ENCODE measurements at regions not wholly inside any gene's neighbourhood (a gene's known extent, or its start where the extent isn't known, plus 50 kb on each side); places are given as distances from the start of the nearest gene placed in this dataset.

DNA sequence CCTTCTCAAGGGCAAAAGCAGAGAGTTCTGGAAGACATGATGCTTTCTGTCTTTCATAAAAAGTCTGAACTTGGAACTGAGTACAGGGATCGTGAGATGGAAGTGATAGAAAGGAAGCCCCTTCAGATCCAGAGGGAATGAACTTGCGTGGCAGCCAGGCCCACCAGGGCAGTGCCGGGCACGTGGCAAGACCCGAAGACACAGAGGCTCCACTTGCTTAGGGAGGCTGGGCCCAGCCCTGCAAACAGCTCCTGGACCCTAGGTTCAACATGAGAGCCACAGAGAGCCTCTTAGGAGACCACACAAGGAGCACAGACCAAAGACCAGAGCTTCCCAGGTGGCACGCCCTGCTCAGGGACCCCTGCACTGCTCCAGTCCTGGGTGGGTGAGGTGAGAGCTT is 155.4 kb upstream of the SMIM21 start:
- Histone ChIP-seq H3K27me3 (ENCODE audit: insufficient read depth) (no peaks in the 10 kb centered on the region), H3K36me3 (ENCODE audit: insufficient read depth) (no peaks in the 10 kb centered on the region), H3K4me3 (no peak overlapping the region), H3K9me2 (ENCODE audit: insufficient read depth) (no peaks in the 10 kb centered on the region), H3K27ac (ENCODE audit: low read depth) (no peak overlapping the region), H2AFZ (no peak overlapping the region), H3F3A (replicated peaks; ENCODE audit: low read depth) (no peaks in the 10 kb centered on the region), H4K20me1 (replicated peaks; ENCODE audit: insufficient read depth) (no peaks in the 10 kb centered on the region), H3K79me2 (replicated peaks; ENCODE audit: insufficient read depth) (no peaks in the 10 kb centered on the region), H3K4me1 (ENCODE audit: insufficient read depth) (peaks cover 26% of the 10 kb centered on the region), H3K4me2 (no peak overlapping the region)
- H3K4me3 Mint-ChIP-seq = no peak overlapping the region
- no peak overlapping the region for H3K27ac Mint-ChIP-seq
- no peaks in the 10 kb centered on the region for H3K9me3 Mint-ChIP-seq
- H3K27me3 Mint-ChIP-seq (ENCODE audit: insufficient read depth, low read depth, poor library complexity) = peaks cover 1% of the 10 kb centered on the region
- ATAC-seq (no peak), DNase-seq (ENCODE audit: low spot score) (no peak)
- no peaks in the 10 kb centered on the region for H3K36me3 Mint-ChIP-seq (ENCODE audit: low read depth)
- peaks cover 17% of the 10 kb centered on the region for H3K4me1 Mint-ChIP-seq
- TF ChIP-seq EZH2 (IDR thresholded peaks at IDR 0.05; ENCODE audit: low read depth, unreplicated experiment) (no peak), STAT1 (IDR thresholded peaks at IDR 0.05; ENCODE audit: unreplicated experiment) (no peak)
- TF ChIP-seq, protein P1, sequence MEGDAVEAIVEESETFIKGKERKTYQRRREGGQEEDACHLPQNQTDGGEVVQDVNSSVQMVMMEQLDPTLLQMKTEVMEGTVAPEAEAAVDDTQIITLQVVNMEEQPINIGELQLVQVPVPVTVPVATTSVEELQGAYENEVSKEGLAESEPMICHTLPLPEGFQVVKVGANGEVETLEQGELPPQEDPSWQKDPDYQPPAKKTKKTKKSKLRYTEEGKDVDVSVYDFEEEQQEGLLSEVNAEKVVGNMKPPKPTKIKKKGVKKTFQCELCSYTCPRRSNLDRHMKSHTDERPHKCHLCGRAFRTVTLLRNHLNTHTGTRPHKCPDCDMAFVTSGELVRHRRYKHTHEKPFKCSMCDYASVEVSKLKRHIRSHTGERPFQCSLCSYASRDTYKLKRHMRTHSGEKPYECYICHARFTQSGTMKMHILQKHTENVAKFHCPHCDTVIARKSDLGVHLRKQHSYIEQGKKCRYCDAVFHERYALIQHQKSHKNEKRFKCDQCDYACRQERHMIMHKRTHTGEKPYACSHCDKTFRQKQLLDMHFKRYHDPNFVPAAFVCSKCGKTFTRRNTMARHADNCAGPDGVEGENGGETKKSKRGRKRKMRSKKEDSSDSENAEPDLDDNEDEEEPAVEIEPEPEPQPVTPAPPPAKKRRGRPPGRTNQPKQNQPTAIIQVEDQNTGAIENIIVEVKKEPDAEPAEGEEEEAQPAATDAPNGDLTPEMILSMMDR (conservative IDR thresholded peaks at IDR 0.05; ENCODE audit: low read depth in 2 of 2) = no peak

DNA sequence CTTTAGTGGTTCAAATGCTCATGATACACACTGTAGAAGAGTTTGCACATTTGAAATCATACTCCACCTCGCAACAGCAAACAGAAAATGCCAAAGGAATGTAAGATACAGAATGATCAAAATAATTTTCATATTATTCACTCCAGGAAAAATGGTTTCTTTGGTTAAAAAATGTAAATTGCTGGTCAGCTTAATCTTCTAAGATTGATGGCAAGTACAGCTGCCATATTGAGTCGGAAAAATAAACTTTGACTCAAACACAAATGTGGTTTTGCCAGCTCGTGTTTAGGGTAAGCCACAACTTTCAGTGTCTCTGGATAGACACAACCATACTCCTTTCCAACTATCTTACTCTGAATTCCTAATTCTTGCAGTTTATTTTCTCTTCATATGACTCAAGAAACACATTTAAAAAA is 154.9 kb upstream of the SMIM21 start:
- H3K4me1 ChIP-seq (ENCODE audit: insufficient read depth) = peaks cover 26% of the 10 kb centered on the region
- DNase-seq (ENCODE audit: low spot score) (no peak), ATAC-seq (no peak)
- H4K20me1 ChIP-seq (replicated peaks; ENCODE audit: insufficient read depth) = no peaks in the 10 kb centered on the region
- H3K9me3 Mint-ChIP-seq = no peaks in the 10 kb centered on the region
- H3K27ac ChIP-seq (ENCODE audit: low read depth) = no peak overlapping the region
- no peaks in the 10 kb centered on the region for H3F3A ChIP-seq (replicated peaks; ENCODE audit: low read depth)
- no peak overlapping the region for H2AFZ ChIP-seq
- H3K4me3 ChIP-seq = no peak overlapping the region
- H3K36me3 Mint-ChIP-seq (ENCODE audit: low read depth) = no peaks in the 10 kb centered on the region
- H3K36me3 ChIP-seq (ENCODE audit: insufficient read depth) = no peaks in the 10 kb centered on the region
- H3K9me2 ChIP-seq (ENCODE audit: insufficient read depth) = no peaks in the 10 kb centered on the region
- H3K27me3 Mint-ChIP-seq (ENCODE audit: insufficient read depth, low read depth, poor library complexity) = peaks cover 1% of the 10 kb centered on the region
- H3K27ac Mint-ChIP-seq = no peak overlapping the region
- peaks cover 17% of the 10 kb centered on the region for H3K4me1 Mint-ChIP-seq
- H3K79me2 ChIP-seq (replicated peaks; ENCODE audit: insufficient read depth) = no peaks in the 10 kb centered on the region
- H3K27me3 ChIP-seq (ENCODE audit: insufficient read depth) = no peaks in the 10 kb centered on the region
- H3K4me3 Mint-ChIP-seq = no peak overlapping the region
- H3K4me2 ChIP-seq = no peak overlapping the region
- TF ChIP-seq CREB1 (CRISPR knock-in tag; IDR thresholded peaks at IDR 0.05; ENCODE audit: low read depth) = no peak
- TF ChIP-seq, protein P2, sequence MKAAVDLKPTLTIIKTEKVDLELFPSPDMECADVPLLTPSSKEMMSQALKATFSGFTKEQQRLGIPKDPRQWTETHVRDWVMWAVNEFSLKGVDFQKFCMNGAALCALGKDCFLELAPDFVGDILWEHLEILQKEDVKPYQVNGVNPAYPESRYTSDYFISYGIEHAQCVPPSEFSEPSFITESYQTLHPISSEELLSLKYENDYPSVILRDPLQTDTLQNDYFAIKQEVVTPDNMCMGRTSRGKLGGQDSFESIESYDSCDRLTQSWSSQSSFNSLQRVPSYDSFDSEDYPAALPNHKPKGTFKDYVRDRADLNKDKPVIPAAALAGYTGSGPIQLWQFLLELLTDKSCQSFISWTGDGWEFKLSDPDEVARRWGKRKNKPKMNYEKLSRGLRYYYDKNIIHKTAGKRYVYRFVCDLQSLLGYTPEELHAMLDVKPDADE (IDR thresholded peaks at IDR 0.05) = no peak
- TF ChIP-seq, protein P3, sequence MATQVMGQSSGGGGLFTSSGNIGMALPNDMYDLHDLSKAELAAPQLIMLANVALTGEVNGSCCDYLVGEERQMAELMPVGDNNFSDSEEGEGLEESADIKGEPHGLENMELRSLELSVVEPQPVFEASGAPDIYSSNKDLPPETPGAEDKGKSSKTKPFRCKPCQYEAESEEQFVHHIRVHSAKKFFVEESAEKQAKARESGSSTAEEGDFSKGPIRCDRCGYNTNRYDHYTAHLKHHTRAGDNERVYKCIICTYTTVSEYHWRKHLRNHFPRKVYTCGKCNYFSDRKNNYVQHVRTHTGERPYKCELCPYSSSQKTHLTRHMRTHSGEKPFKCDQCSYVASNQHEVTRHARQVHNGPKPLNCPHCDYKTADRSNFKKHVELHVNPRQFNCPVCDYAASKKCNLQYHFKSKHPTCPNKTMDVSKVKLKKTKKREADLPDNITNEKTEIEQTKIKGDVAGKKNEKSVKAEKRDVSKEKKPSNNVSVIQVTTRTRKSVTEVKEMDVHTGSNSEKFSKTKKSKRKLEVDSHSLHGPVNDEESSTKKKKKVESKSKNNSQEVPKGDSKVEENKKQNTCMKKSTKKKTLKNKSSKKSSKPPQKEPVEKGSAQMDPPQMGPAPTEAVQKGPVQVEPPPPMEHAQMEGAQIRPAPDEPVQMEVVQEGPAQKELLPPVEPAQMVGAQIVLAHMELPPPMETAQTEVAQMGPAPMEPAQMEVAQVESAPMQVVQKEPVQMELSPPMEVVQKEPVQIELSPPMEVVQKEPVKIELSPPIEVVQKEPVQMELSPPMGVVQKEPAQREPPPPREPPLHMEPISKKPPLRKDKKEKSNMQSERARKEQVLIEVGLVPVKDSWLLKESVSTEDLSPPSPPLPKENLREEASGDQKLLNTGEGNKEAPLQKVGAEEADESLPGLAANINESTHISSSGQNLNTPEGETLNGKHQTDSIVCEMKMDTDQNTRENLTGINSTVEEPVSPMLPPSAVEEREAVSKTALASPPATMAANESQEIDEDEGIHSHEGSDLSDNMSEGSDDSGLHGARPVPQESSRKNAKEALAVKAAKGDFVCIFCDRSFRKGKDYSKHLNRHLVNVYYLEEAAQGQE (IDR thresholded peaks at IDR 0.05; ENCODE audit: unreplicated experiment) = no peak
- no peak for TF ChIP-seq NANOG (IDR thresholded peaks at IDR 0.05; ENCODE audit: borderline replicate concordance)
- TF ChIP-seq EZH2phosphoT487 (IDR thresholded peaks at IDR 0.05; ENCODE audit: unreplicated experiment) = no peak
- no peak for TF ChIP-seq ZNF114 (CRISPR knock-in tag; IDR thresholded peaks at IDR 0.05)
- no peak for TF ChIP-seq JUNB (IDR thresholded peaks at IDR 0.05; ENCODE audit: unreplicated experiment)
- TF ChIP-seq POLR2AphosphoS5 (IDR thresholded peaks at IDR 0.05; ENCODE audit: low read depth) = no peak

All from GM23338 (cell line).